Endothelial cell of umbilical vein (primary cell): ENCODE measurements at regions not wholly inside any gene's neighbourhood (a gene's known extent, or its start where the extent isn't known, plus 50 kb on each side); places are given as distances from the start of the nearest gene placed in this dataset.

Experiments used
- BruUV-seq: library from RNA; stranded (reverse); fragments of 400-500 nt; replicated peaks from 2 replicates; lab custom pipeline; 2021; lab: Mats Ljungman, UMichigan
- CTCF ChIA-PET: fragments of 300-600, 350-600 bp; sonication (Branson Sonifier 250); formaldehyde crosslinking; loops from one replicate; lab custom pipeline; 2021; ENCODE audit warnings: antibody characterized with exemption, inconsistent platforms; lab: Charles Lee
- POLR2A ChIA-PET: fragments of 300-600, 350-600 bp; sonication (Branson Sonifier 250); formaldehyde crosslinking; loops from one replicate; lab custom pipeline; 2021; ENCODE audit warnings: antibody characterized with exemption, inconsistent platforms; lab: Charles Lee
- DNase-seq: peaks from one replicate; pipeline ENCODE4 v3.0.0-alpha.2; 2011; ENCODE audit warnings: low read depth, low spot score
- FAIRE-seq: peaks from 2 replicates; lab custom pipeline; 2011; peaks lifted over from hg19 to GRCh38; lab: Jason Lieb, UNC
- H2AFZ ChIP-seq: 2 replicates; pipeline ENCODE4 v1.6.0; 2012; ENCODE audit warnings: low read depth, low read length, control low read depth, inconsistent platforms
- H3K27ac ChIP-seq: 2 replicates; pipeline ENCODE4 v1.5.1; 2011; ENCODE audit warnings: low read depth, mild to moderate bottlenecking, control low read depth, low read length, moderate library complexity; ENCODE audit not compliant: insufficient read depth
- H3K27me3 ChIP-seq, 2 experiments: 2 replicates each; pipeline versions ENCODE4 v1.6.0 to v1.6.1; 2011; ENCODE audit warnings: low read length in 2 of 2, mixed read lengths in 1 of 2; ENCODE audit not compliant: control insufficient read depth in 2 of 2, insufficient read depth in 2 of 2
- H3K36me3 ChIP-seq, 2 experiments: 2 replicates in 1 of 2; 3 replicates in 1 of 2; pipeline ENCODE4 v1.5.1; 2011; ENCODE audit warnings: low read length in 2 of 2, mild to moderate bottlenecking in 1 of 2, moderate library complexity in 1 of 2; ENCODE audit not compliant: control insufficient read depth in 2 of 2, insufficient read depth in 2 of 2; ENCODE audit errors: extremely low read depth in 1 of 2
- H3K4me1 ChIP-seq: 3 replicates; pipeline ENCODE4 v1.5.1; 2011; ENCODE audit warnings: mild to moderate bottlenecking, low read length; ENCODE audit not compliant: control insufficient read depth, insufficient read depth; ENCODE audit errors: extremely low read depth
- H3K4me2 ChIP-seq: 2 replicates; pipeline ENCODE4 v1.6.1; 2011; ENCODE audit warnings: low read length, control low read depth, mixed read lengths; ENCODE audit not compliant: insufficient read depth
- H3K4me3 ChIP-seq, 3 experiments: fragments of 200-600 bp in 1 of 3; sonication (generic), shearing (Covaris generic) in 1 of 3; replicated peaks in 1 of 3; 2 replicates each; pipeline ENCODE4 v1.5.1; 2011 to 2016; ENCODE audit warnings: control low read depth in 3 of 3, low read length in 3 of 3, mild to moderate bottlenecking in 2 of 3, inconsistent platforms in 1 of 3, low read depth in 1 of 3, moderate library complexity in 1 of 3; ENCODE audit not compliant: insufficient read depth in 1 of 3
- H3K79me2 ChIP-seq: 2 replicates; pipeline ENCODE4 v1.6.0; 2012; ENCODE audit warnings: low read length, inconsistent platforms; ENCODE audit not compliant: control insufficient read depth, insufficient read depth
- H3K9ac ChIP-seq: replicated peaks from 2 replicates; pipeline ENCODE3; 2011; ENCODE audit warnings: low read length, control low read depth; ENCODE audit not compliant: insufficient read depth; ENCODE audit errors: extremely low read depth
- H3K9me1 ChIP-seq: replicated peaks from 3 replicates; pipeline ENCODE4 v1.6.0; 2011; ENCODE audit warnings: mild to moderate bottlenecking, low read length; ENCODE audit not compliant: control insufficient read depth, insufficient read depth; ENCODE audit errors: extremely low read depth
- H3K9me3 ChIP-seq: replicated peaks from 2 replicates; pipeline ENCODE4 v1.5.1; 2012; ENCODE audit warnings: low read length, inconsistent platforms; ENCODE audit not compliant: control insufficient read depth, insufficient read depth
- H4K20me1 ChIP-seq: replicated peaks from 2 replicates; pipeline ENCODE3; 2011; ENCODE audit warnings: mild to moderate bottlenecking, low read length; ENCODE audit not compliant: control insufficient read depth, insufficient read depth; ENCODE audit errors: extremely low read depth
- EZH2 ChIP-seq: IDR thresholded peaks from 2 replicates; pipeline ENCODE4 v1.6.1; 2012; ENCODE audit warnings: borderline replicate concordance, low read depth, mild to moderate bottlenecking, moderate library complexity, low read length, inconsistent platforms; ENCODE audit not compliant: severe bottlenecking
- FOS ChIP-seq: IDR thresholded peaks from 2 replicates; pipeline ENCODE4 v1.6.1; 2011; ENCODE audit warnings: mild to moderate bottlenecking, low read length, moderate library complexity, borderline replicate concordance; ENCODE audit not compliant: insufficient read depth
- GATA2 ChIP-seq: IDR thresholded peaks from 2 replicates; pipeline ENCODE4 v1.7.0; 2011; ENCODE audit warnings: low read depth, mild to moderate bottlenecking, moderate library complexity, mixed read lengths, low read length; ENCODE audit not compliant: insufficient read length, insufficient read depth
- JUN ChIP-seq: IDR thresholded peaks from 2 replicates; pipeline ENCODE4 v1.6.1; 2011; ENCODE audit warnings: borderline replicate concordance, low read depth; ENCODE audit not compliant: insufficient read length, insufficient read depth
- MYC ChIP-seq: IDR thresholded peaks from one replicate; pipeline ENCODE4 v1.6.1; 2011; ENCODE audit warnings: mild to moderate bottlenecking, low read depth, low read length
- POLR2A ChIP-seq: IDR thresholded peaks from 2 replicates; pipeline ENCODE4 v1.6.1; 2012; ENCODE audit warnings: low read depth, mild to moderate bottlenecking, control low read depth, low read length
- POLR2AphosphoS5 ChIP-seq: IDR thresholded peaks from 2 replicates; pipeline ENCODE4 v1.6.1; 2012; ENCODE audit warnings: low read depth, mild to moderate bottlenecking, control low read depth, low read length, moderate library complexity; ENCODE audit not compliant: insufficient read depth
- dilution Hi-C: fragments of 300-500 bp; cut with MboI; formaldehyde crosslinking; loops from one replicate; pipeline ENCODE4 v1.15.0; 2019; ENCODE audit warnings: low sequenced_read_pairs; ENCODE audit not compliant: extremely low pct_ligation_motif_present
- intact Hi-C: fragments of 100-400 bp; cut with micrococcal nuclease; formaldehyde crosslinking; loops from one replicate; pipeline ENCODE4 v1.10.0; 2022
- TF ChIP-seq, protein P1 (sequence below), 2 donors: IDR thresholded peaks; 1 replicate in 1 of 2; 2 replicates in 1 of 2; pipeline ENCODE4 v1.5.1; 2011; ENCODE audit warnings: low read length in 2 of 2, mild to moderate bottlenecking in 2 of 2, moderate library complexity in 2 of 2, control low read depth in 1 of 2, inconsistent platforms in 1 of 2, low read depth in 1 of 2; ENCODE audit not compliant: insufficient read depth in 1 of 2; ENCODE audit errors: extremely low read depth in 1 of 2
- TF ChIP-seq, protein P2 (sequence below): IDR thresholded peaks from 2 replicates; pipeline ENCODE4 v1.6.1; 2011; ENCODE audit not compliant: insufficient read depth, insufficient read length

DNA sequence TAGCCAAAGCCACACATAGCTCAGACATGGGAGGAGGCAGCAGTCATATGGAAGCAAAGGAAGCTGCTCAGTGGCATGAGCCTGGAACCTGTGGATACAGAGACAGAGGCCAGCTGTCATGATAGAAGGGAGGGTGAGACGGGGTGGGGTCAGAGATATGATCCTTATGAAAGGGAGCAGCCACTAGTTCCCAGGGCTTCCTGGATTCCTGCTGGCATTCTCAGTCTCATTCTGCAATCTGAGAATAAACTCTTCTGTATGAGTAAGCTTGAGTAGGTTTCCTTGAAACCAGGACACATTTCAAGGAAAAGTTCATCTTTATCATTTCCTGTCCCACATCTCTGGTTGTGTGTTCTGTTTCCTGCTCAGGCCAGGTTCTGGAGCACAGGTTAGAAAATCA, 220.2 kb upstream of the SNX19 start:
- Histone ChIP-seq H3K9ac (no peak overlapping the region), H3K9me1 (no peaks in the 10 kb centered on the region), H3K4me2 (no peak overlapping the region), H2AFZ (no peak overlapping the region), H3K4me1 (no peaks in the 10 kb centered on the region), H3K9me3 (no peaks in the 10 kb centered on the region), H3K27ac (no peak overlapping the region), H3K79me2 (no peaks in the 10 kb centered on the region), H3K27me3 (no peaks in the 10 kb centered on the region), H3K4me3 (no peak overlapping the region), H3K36me3 (no peaks in the 10 kb centered on the region), H4K20me1 (no peaks in the 10 kb centered on the region)
- POLR2A ChIA-PET, result no interaction called here
- FAIRE-seq, result no peak
- dilution Hi-C loops, result no loop called here
- no TSS peak for BruUV-seq
- intact Hi-C loops, result no loop called here
- TF ChIP-seq EZH2 (no peak), FOS (no peak), POLR2A (no peak), GATA2 (no peak), MYC (no peak)
- TF ChIP-seq, protein P1, sequence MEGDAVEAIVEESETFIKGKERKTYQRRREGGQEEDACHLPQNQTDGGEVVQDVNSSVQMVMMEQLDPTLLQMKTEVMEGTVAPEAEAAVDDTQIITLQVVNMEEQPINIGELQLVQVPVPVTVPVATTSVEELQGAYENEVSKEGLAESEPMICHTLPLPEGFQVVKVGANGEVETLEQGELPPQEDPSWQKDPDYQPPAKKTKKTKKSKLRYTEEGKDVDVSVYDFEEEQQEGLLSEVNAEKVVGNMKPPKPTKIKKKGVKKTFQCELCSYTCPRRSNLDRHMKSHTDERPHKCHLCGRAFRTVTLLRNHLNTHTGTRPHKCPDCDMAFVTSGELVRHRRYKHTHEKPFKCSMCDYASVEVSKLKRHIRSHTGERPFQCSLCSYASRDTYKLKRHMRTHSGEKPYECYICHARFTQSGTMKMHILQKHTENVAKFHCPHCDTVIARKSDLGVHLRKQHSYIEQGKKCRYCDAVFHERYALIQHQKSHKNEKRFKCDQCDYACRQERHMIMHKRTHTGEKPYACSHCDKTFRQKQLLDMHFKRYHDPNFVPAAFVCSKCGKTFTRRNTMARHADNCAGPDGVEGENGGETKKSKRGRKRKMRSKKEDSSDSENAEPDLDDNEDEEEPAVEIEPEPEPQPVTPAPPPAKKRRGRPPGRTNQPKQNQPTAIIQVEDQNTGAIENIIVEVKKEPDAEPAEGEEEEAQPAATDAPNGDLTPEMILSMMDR (IDR thresholded peaks at IDR 0.05; ENCODE audit: extremely low read depth in 1 of 2, insufficient read depth in 1 of 2, low read depth in 1 of 2, low read length in 2 of 2), result no peak
- TF ChIP-seq, protein P2, sequence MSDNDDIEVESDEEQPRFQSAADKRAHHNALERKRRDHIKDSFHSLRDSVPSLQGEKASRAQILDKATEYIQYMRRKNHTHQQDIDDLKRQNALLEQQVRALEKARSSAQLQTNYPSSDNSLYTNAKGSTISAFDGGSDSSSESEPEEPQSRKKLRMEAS, result no peak
- CTCF ChIA-PET, result no interaction called here
- DNase-seq, result no peak

DNA sequence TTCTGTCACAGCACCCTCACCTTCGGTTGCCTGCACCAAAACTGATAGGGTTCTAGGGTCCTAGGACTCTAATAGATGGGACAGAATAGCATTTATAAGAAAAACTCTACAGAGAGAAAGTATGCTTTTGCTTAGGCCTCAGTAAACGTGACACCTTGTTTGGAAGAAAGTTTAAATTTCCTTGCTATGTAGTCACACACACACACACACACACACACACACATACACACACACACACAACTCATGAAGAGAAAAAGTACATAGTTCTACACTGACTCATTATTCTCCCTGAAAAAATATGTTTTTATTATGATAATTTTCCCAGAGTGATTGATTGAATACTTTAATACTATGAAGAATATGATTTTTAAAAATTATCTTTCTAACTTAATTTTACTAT, 220.8 kb upstream of the SNX19 start:
- Histone ChIP-seq H3K27ac (no peak overlapping the region), H3K9ac (no peak overlapping the region), H3K79me2 (no peaks in the 10 kb centered on the region), H3K36me3 (no peaks in the 10 kb centered on the region), H3K27me3 (no peaks in the 10 kb centered on the region), H3K4me1 (no peaks in the 10 kb centered on the region), H3K9me1 (no peaks in the 10 kb centered on the region), H4K20me1 (no peaks in the 10 kb centered on the region), H2AFZ (no peak overlapping the region), H3K9me3 (no peaks in the 10 kb centered on the region), H3K4me2 (no peak overlapping the region), H3K4me3 (no peak overlapping the region)
- dilution Hi-C loops (no loop called here), intact Hi-C loops (no loop called here)
- no peak for FAIRE-seq
- BruUV-seq, result no TSS peak
- no peak for DNase-seq
- ChIA-PET CTCF (no interaction called here), POLR2A (no interaction called here)
- TF ChIP-seq POLR2A (no peak), POLR2AphosphoS5 (no peak), EZH2 (no peak), FOS (no peak), MYC (no peak), JUN (no peak), GATA2 (no peak)
- TF ChIP-seq, protein P2, result no peak
- TF ChIP-seq, protein P1 (IDR thresholded peaks at IDR 0.05; ENCODE audit: extremely low read depth in 1 of 2, insufficient read depth in 1 of 2, low read depth in 1 of 2, low read length in 2 of 2), result no peak
